HEK293 (cell line): ENCODE measurements at regions not wholly inside any gene's neighbourhood (a gene's known extent, or its start where the extent isn't known, plus 50 kb on each side); places are given as distances from the start of the nearest gene placed in this dataset.

Experiments used
- CTCF ChIA-PET: fragments of 350-600 bp; formaldehyde crosslinking; extraction: SDS; loops from one replicate; lab custom pipeline; 2021; ENCODE audit warnings: antibody characterized with exemption; lab: Yijun Ruan, JAX
- POLR2A ChIA-PET: fragments of 300-600 bp; formaldehyde crosslinking; extraction: SDS; loops from one replicate; lab custom pipeline; 2020; ENCODE audit warnings: antibody characterized with exemption, inconsistent platforms; lab: Yijun Ruan, JAX
- H3K27ac ChIP-seq: fragments of 200-500 bp; sonication (Bioruptor generic); 2 replicates; pipeline ENCODE4 v1.5.1; 2014; ENCODE audit warnings: low read depth, low read length, control low read depth, inconsistent platforms; ENCODE audit errors: extremely low read depth
- H3K36me3 ChIP-seq, 2 experiments: fragments of 200-500 bp in 1 of 2; sonication (Bioruptor generic) in 1 of 2; 1 replicate in 1 of 2; 2 replicates in 1 of 2; pipeline ENCODE4 v1.5.1; 2014 to 2017; ENCODE audit warnings: inconsistent platforms in 2 of 2, low read length in 2 of 2; ENCODE audit not compliant: control insufficient read depth in 2 of 2, insufficient read depth in 1 of 2
- H3K4me1 ChIP-seq: fragments of 200-500 bp; sonication (Bioruptor generic); 2 replicates; pipeline ENCODE4 v1.5.1; 2014; ENCODE audit warnings: mild to moderate bottlenecking, low read length, inconsistent platforms; ENCODE audit not compliant: control insufficient read depth, insufficient read depth
- H3K4me3 ChIP-seq: 2 replicates; pipeline ENCODE4 v1.5.1; 2011; ENCODE audit warnings: low read depth, mild to moderate bottlenecking, control low read depth, low read length, moderate library complexity
- H3K9me3 ChIP-seq: fragments of 200-500 bp; sonication (Bioruptor generic); 2 replicates; pipeline ENCODE4 v1.5.1; 2014; ENCODE audit warnings: low read depth, low read length, inconsistent platforms; ENCODE audit not compliant: control insufficient read depth, insufficient read depth
- PRDM10 ChIP-seq: fragments of 450-650 bp; formaldehyde crosslinking; IDR thresholded peaks from 2 replicates; pipeline ENCODE4 v1.5.1; 2016; ENCODE audit warnings: missing biosample characterization, missing genetic modification characterization
- ZNF157 ChIP-seq: fragments of 450-650 bp; formaldehyde crosslinking; IDR thresholded peaks from 2 replicates; pipeline ENCODE4 v1.5.1; 2016; ENCODE audit warnings: missing biosample characterization, missing genetic modification characterization
- ZNF266 ChIP-seq: fragments of 450-650 bp; formaldehyde crosslinking; IDR thresholded peaks from 2 replicates; pipeline ENCODE4 v1.5.1; 2016; ENCODE audit warnings: missing biosample characterization, missing genetic modification characterization, low read depth
- ZNF274 ChIP-seq, 2 experiments: fragments of 200-500 bp in 1 of 2; fragments of 450-650 bp in 1 of 2; sonication (Bioruptor generic) in 1 of 2; formaldehyde crosslinking in 1 of 2; IDR thresholded peaks; 2 replicates each; pipeline versions ENCODE4 v1.5.1 to v1.6.1; 2014 to 2016; ENCODE audit warnings: borderline replicate concordance in 1 of 2, inconsistent platforms in 1 of 2, low read length in 1 of 2, missing biosample characterization in 1 of 2, missing genetic modification characterization in 1 of 2
- ZNF302 ChIP-seq: fragments of 450-650 bp; formaldehyde crosslinking; IDR thresholded peaks from 2 replicates; pipeline ENCODE4 v1.5.1; 2016; ENCODE audit warnings: missing biosample characterization, missing genetic modification characterization, low read depth
- ZNF350 ChIP-seq: fragments of 450-650 bp; formaldehyde crosslinking; IDR thresholded peaks from 2 replicates; pipeline ENCODE4 v1.5.0; 2017; ENCODE audit warnings: missing biosample characterization, mild to moderate bottlenecking, missing genetic modification characterization
- ZNF394 ChIP-seq: fragments of 450-650 bp; formaldehyde crosslinking; IDR thresholded peaks from 2 replicates; pipeline ENCODE4 v1.5.1; 2016; ENCODE audit warnings: missing biosample characterization, missing genetic modification characterization, mild to moderate bottlenecking, moderate library complexity, borderline replicate concordance
- ZNF518A ChIP-seq: fragments of 450-650 bp; formaldehyde crosslinking; conservative IDR thresholded peaks from 2 replicates; pipeline ENCODE4 v1.5.1; 2016; ENCODE audit warnings: low read depth, missing biosample characterization, missing genetic modification characterization
- ZNF521 ChIP-seq: fragments of 450-650 bp; formaldehyde crosslinking; IDR thresholded peaks from 2 replicates; pipeline ENCODE4 v1.5.1; 2017; ENCODE audit warnings: missing biosample characterization, mild to moderate bottlenecking, missing genetic modification characterization
- ZNF548 ChIP-seq: fragments of 450-650 bp; formaldehyde crosslinking; IDR thresholded peaks from 2 replicates; pipeline ENCODE4 v1.5.1; 2016; ENCODE audit warnings: missing biosample characterization, missing genetic modification characterization
- ZNF768 ChIP-seq: fragments of 450-650 bp; formaldehyde crosslinking; IDR thresholded peaks from 2 replicates; pipeline ENCODE4 v1.5.1; 2018; ENCODE audit warnings: missing biosample characterization, mild to moderate bottlenecking, missing genetic modification characterization
- ZNF777 ChIP-seq: fragments of 450-650 bp; formaldehyde crosslinking; IDR thresholded peaks from 2 replicates; pipeline ENCODE4 v1.5.1; 2017; ENCODE audit warnings: missing biosample characterization, missing genetic modification characterization, borderline replicate concordance
- ZNF785 ChIP-seq: fragments of 450-650 bp; formaldehyde crosslinking; IDR thresholded peaks from 2 replicates; pipeline ENCODE4 v1.5.1; 2016; ENCODE audit warnings: missing biosample characterization, missing genetic modification characterization
- ZSCAN30 ChIP-seq: fragments of 450-650 bp; IDR thresholded peaks from 2 replicates; pipeline ENCODE4 v1.5.1; 2018; ENCODE audit warnings: missing biosample characterization, mild to moderate bottlenecking, missing genetic modification characterization, moderate library complexity

- TF ChIP-seq ZNF518A (tag by site-specific recombination) (no peak), ZNF785 (tag by site-specific recombination) (no peak), ZNF302 (tag by site-specific recombination) (no peak), ZNF274 (IDR thresholded peaks at IDR 0.05; ENCODE audit: low read length) (no peak), ZNF274 (tag by site-specific recombination; IDR thresholded peaks at IDR 0.05; ENCODE audit: borderline replicate concordance) (no peak), PRDM10 (tag by site-specific recombination) (no peak), ZNF394 (tag by site-specific recombination) (no peak)
Measured at GRCh38 chr1:5753549-5754421, 238.4 kb downstream of the NPHP4 start (continued).

GRCh38 chr1:5752746-5753548 lies 239.3 kb downstream of the NPHP4 start:
- ChIA-PET CTCF (interaction anchor here (0.6 kb wide), 2 partner anchors 42 to 246 kb away, joined by 3 to 4 read pairs; no protein-coding TSS in a partner anchor), POLR2A (no interaction called here)
- Histone ChIP-seq H3K4me1 (no peaks in the 10 kb centered on the region), H3K9me3 (no peaks in the 10 kb centered on the region), H3K27ac (no peak overlapping the region), H3K36me3 (no peaks in the 10 kb centered on the region), H3K4me3 (no peak overlapping the region)
- TF ChIP-seq ZNF768 (tag by site-specific recombination): no peak
- TF ChIP-seq ZNF777 (tag by site-specific recombination): no peak
- no peak for TF ChIP-seq ZNF548 (tag by site-specific recombination)
- no peak for TF ChIP-seq ZNF266 (tag by site-specific recombination)
- no peak for TF ChIP-seq ZSCAN30
- TF ChIP-seq ZNF157 (tag by site-specific recombination): no peak
- TF ChIP-seq ZNF350: no peak
- TF ChIP-seq ZNF521 (tag by site-specific recombination): no peak
